HepG2 (cell line): ENCODE measurements at regions not wholly inside any gene's neighbourhood (a gene's known extent, or its start where the extent isn't known, plus 50 kb on each side); places are given as distances from the start of the nearest gene placed in this dataset.

Source experiments
- ATAC-seq: fragments of 200-7000 bp; cut with Tn5 transposase; 3 replicates; pipeline ENCODE4 v1.9.1; 2020; ENCODE audit warnings: mild to moderate bottlenecking, moderate library complexity
- BruUV-seq: library from RNA; stranded (reverse); fragments of 400-500 nt; replicated peaks from 2 replicates; lab custom pipeline; 2021; lab: Mats Ljungman, UMichigan
- CTCF ChIA-PET: fragments of 300-600 bp; formaldehyde crosslinking; extraction: SDS; loops from one replicate; lab custom pipeline; 2021; ENCODE audit warnings: low total read pairs, inconsistent platforms, low intra/inter-chr PET ratio; lab: Yijun Ruan, JAX
- POLR2A ChIA-PET: fragments of 350-600 bp; sonication (Branson Sonifier 250); formaldehyde crosslinking; loops from one replicate; lab custom pipeline; 2020; ENCODE audit warnings: antibody characterized with exemption, inconsistent platforms; lab: Yijun Ruan, JAX
- DNase-seq: peaks from one replicate; pipeline ENCODE4 v3.0.0-alpha.2; 2015; ENCODE audit warnings: low spot score
- FAIRE-seq: peaks from 3 replicates; lab custom pipeline; 2011; peaks lifted over from hg19 to GRCh38; lab: Jason Lieb, UNC
- H2AFZ ChIP-seq: one replicate; pipeline ENCODE4 v1.6.1; 2011; ENCODE audit warnings: low read length, inconsistent platforms
- H3K27ac ChIP-seq: fragments of 300-600 bp; 3 replicates; pipeline ENCODE4 v1.8.0; 2011; ENCODE audit warnings: mixed run types, mild to moderate bottlenecking, mixed read lengths, low read length, inconsistent platforms; ENCODE audit not compliant: insufficient read depth; ENCODE audit errors: extremely low read length
- H3K27me3 ChIP-seq, 2 experiments: fragments of 200-600 bp in 1 of 2; 2 replicates in 1 of 2; 3 replicates in 1 of 2; pipeline versions ENCODE4 v1.6.0 to v1.8.0; 2011; ENCODE audit warnings: low read length in 2 of 2, mild to moderate bottlenecking in 2 of 2, moderate library complexity in 2 of 2, inconsistent platforms in 1 of 2; ENCODE audit not compliant: insufficient read depth in 2 of 2, control insufficient read depth in 1 of 2
- H3K36me3 ChIP-seq, 2 experiments: fragments of 200-600 bp in 1 of 2; replicated peaks in 1 of 2; 2 replicates in 1 of 2; 3 replicates in 1 of 2; pipeline versions ENCODE4 v1.5.1 to v1.8.0; 2011; ENCODE audit warnings: low read length in 2 of 2, inconsistent platforms in 1 of 2; ENCODE audit not compliant: insufficient read depth in 2 of 2, control insufficient read depth in 1 of 2
- H3K4me1 ChIP-seq: 2 replicates; pipeline ENCODE4 v1.5.1; 2012; ENCODE audit warnings: low read length, inconsistent platforms; ENCODE audit not compliant: insufficient read depth
- H3K4me2 ChIP-seq: 2 replicates; pipeline ENCODE4 v1.6.0; 2011; ENCODE audit warnings: low read depth, low read length, inconsistent platforms
- H3K4me3 ChIP-seq, 3 experiments: fragments of 200-600 bp in 1 of 3; sonication (generic), shearing (Covaris generic) in 1 of 3; replicated peaks in 1 of 3; 2 replicates each; pipeline ENCODE4 v1.5.1; 2011 to 2016; ENCODE audit warnings: low read length in 3 of 3, inconsistent platforms in 2 of 3, low read depth in 2 of 3, mild to moderate bottlenecking in 2 of 3, control low read depth in 1 of 3, mixed read lengths in 1 of 3; ENCODE audit not compliant: insufficient read depth in 1 of 3
- H3K79me2 ChIP-seq: one replicate; pipeline ENCODE4 v1.6.1; 2011; ENCODE audit warnings: low read length, inconsistent platforms; ENCODE audit not compliant: insufficient read depth
- H3K9ac ChIP-seq: 2 replicates; pipeline ENCODE4 v1.6.0; 2011; ENCODE audit warnings: mild to moderate bottlenecking, low read depth, low read length, inconsistent platforms; ENCODE audit not compliant: insufficient read depth
- H3K9me3 ChIP-seq: 2 replicates; pipeline ENCODE4 v1.5.1; 2012; ENCODE audit warnings: mild to moderate bottlenecking, low read length
- H4K20me1 ChIP-seq: 2 replicates; pipeline ENCODE4 v1.6.0; 2011; ENCODE audit warnings: inconsistent platforms, mild to moderate bottlenecking, low read length, moderate library complexity; ENCODE audit not compliant: insufficient read depth
- ADNP ChIP-seq: sonication (generic); formaldehyde crosslinking; IDR thresholded peaks from 2 replicates; pipeline ENCODE4 v1.4.0; 2020; ENCODE audit warnings: missing genetic modification reagents
- BORCS8-MEF2B ChIP-seq: sonication (generic); formaldehyde crosslinking; IDR thresholded peaks from 2 replicates; pipeline ENCODE4 v1.8.0; 2022; ENCODE audit warnings: mild to moderate bottlenecking, missing genetic modification reagents
- EEA1 ChIP-seq: sonication (generic); formaldehyde crosslinking; IDR thresholded peaks from 2 replicates; pipeline ENCODE4 v1.5.1; 2020; ENCODE audit warnings: mild to moderate bottlenecking, missing genetic modification reagents, borderline replicate concordance
- MZF1 ChIP-seq: sonication (generic); formaldehyde crosslinking; IDR thresholded peaks from 2 replicates; pipeline ENCODE4 v1.8.1; 2023; ENCODE audit warnings: mild to moderate bottlenecking, missing genetic modification reagents, borderline replicate concordance
- ZNF296 ChIP-seq: sonication (generic); formaldehyde crosslinking; conservative IDR thresholded peaks from 2 replicates; pipeline ENCODE4 v1.5.0; 2020; ENCODE audit warnings: mild to moderate bottlenecking, missing genetic modification reagents
- ZNF768 ChIP-seq: sonication (generic); formaldehyde crosslinking; IDR thresholded peaks from 2 replicates; pipeline ENCODE4 v1.4.0; 2020; ENCODE audit warnings: missing genetic modification reagents
- ZNF850 ChIP-seq: sonication (generic); formaldehyde crosslinking; conservative IDR thresholded peaks from 2 replicates; pipeline ENCODE4 v1.9.0; 2021; ENCODE audit warnings: mild to moderate bottlenecking, missing genetic modification reagents
- WGBS: methylation state at CpG from one replicate; pipeline ENCODE4 v1.1.6; 2017; ENCODE audit warnings: low lambda C conversion rate; 5-methylcytosine and 5-hydroxymethylcytosine counted together
- in situ Hi-C: cut with HindIII; loops from 2 replicates; pipeline ENCODE4 v1.10.0; 2017; ENCODE audit warnings: low pct_unique_long_range_greater_than_20kb; ENCODE audit not compliant: extremely low pct_ligation_motif_present
- intact Hi-C: fragments of 100-400 bp; cut with micrococcal nuclease; formaldehyde crosslinking; loops from one replicate; pipeline ENCODE4 v1.10.0; 2022; ENCODE audit not compliant: unreplicated experiment
- TF ChIP-seq, protein P1 (sequence below): sonication (generic); formaldehyde crosslinking; conservative IDR thresholded peaks from 2 replicates; pipeline ENCODE4 v1.8.1; 2023; ENCODE audit warnings: missing genetic modification reagents

DNA sequence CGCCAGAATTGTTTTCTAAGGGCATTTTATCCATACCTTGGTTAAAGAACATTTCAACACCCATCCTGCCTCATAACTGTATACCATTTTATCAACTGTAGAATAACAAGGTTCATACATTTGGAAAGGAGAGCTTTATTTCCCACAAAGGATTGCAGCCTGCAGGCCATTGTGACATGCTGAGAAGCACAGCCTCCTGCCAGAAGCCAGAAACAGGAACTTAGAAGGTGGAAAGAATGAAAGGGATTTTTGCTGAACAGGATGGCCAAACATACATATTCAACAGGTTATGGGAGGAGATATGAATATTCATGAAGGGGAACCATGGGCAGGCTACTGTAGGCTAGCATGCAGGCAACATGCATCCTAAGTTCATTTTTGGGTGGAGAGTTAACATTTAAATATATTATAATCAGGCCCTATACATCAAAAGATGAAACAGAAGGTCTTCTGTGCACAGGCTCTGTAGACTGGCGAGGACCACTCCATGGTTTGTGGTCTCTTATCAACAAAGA, 59.9 kb upstream of the DIRAS2 start:
- no peaks in the 10 kb centered on the region for H3K4me1 ChIP-seq
- no peak for ATAC-seq
- ChIA-PET POLR2A (no interaction called here), CTCF (no interaction called here)
- DNase-seq = no peak
- H3K79me2 ChIP-seq = no peaks in the 10 kb centered on the region
- BruUV-seq = no TSS peak
- WGBS = 6% methylated on average over 2 of the region's 2 CpGs
- H3K4me3 ChIP-seq = no peak overlapping the region
- intact Hi-C loops = no loop called here
- H3K27ac ChIP-seq = no peak overlapping the region
- FAIRE-seq = no peak
- H3K36me3 ChIP-seq = no peaks in the 10 kb centered on the region
- H3K9ac ChIP-seq = no peak overlapping the region
- no peaks in the 10 kb centered on the region for H3K9me3 ChIP-seq
- peaks cover 0 to 4% of the 10 kb centered on the region in 2 experiments; a peak in 1 of 5 replicates for H3K27me3 ChIP-seq
- no peaks in the 10 kb centered on the region for H4K20me1 ChIP-seq
- H2AFZ ChIP-seq = no peak overlapping the region
- H3K4me2 ChIP-seq = no peak overlapping the region
- no peak for TF ChIP-seq BORCS8-MEF2B
- no peak for TF ChIP-seq ZNF850 (CRISPR knock-in tag)
- TF ChIP-seq ZNF296 (CRISPR knock-in tag) = no peak
- no peak for TF ChIP-seq MZF1 (CRISPR knock-in tag)
- no peak for TF ChIP-seq ADNP (CRISPR knock-in tag)
- no peak for TF ChIP-seq EEA1 (CRISPR knock-in tag)
- TF ChIP-seq, protein P1, sequence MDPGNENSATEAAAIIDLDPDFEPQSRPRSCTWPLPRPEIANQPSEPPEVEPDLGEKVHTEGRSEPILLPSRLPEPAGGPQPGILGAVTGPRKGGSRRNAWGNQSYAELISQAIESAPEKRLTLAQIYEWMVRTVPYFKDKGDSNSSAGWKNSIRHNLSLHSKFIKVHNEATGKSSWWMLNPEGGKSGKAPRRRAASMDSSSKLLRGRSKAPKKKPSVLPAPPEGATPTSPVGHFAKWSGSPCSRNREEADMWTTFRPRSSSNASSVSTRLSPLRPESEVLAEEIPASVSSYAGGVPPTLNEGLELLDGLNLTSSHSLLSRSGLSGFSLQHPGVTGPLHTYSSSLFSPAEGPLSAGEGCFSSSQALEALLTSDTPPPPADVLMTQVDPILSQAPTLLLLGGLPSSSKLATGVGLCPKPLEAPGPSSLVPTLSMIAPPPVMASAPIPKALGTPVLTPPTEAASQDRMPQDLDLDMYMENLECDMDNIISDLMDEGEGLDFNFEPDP = no peak
- no peak for TF ChIP-seq ZNF768 (CRISPR knock-in tag)
- TF ChIP-seq, all 625 proteins: peak for 0
- in situ Hi-C loops = no loop called here
